ENCODE measurements at regions not wholly inside any gene's neighbourhood (a gene's known extent, or its start where the extent isn't known, plus 50 kb on each side); places are given as distances from the start of the nearest gene placed in this dataset.
"Not testable (repeated sequence)": the region's sequence is repeated elsewhere in the genome, so short reads cannot be mapped to it uniquely, and the experiment has no call there.

DNA sequence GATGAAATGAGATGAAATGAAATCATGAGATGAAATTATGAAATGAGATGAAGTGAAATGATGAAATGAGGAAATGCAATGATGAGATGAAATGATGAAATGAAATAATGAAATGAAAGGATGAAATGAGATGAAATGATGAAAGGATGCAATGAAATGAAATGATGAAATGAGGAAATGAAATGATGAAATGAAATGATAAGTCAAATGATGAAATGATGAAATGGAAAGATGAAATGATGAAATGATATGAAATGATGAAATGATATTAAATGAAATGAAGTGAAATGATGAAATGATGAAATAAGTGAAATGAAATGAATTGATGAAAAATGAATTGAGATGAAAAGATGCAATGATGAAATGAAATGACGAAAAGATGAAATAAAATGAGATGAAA is 220.2 kb upstream of the VKORC1L1 start:
- TF ChIP-seq, protein P1, sequence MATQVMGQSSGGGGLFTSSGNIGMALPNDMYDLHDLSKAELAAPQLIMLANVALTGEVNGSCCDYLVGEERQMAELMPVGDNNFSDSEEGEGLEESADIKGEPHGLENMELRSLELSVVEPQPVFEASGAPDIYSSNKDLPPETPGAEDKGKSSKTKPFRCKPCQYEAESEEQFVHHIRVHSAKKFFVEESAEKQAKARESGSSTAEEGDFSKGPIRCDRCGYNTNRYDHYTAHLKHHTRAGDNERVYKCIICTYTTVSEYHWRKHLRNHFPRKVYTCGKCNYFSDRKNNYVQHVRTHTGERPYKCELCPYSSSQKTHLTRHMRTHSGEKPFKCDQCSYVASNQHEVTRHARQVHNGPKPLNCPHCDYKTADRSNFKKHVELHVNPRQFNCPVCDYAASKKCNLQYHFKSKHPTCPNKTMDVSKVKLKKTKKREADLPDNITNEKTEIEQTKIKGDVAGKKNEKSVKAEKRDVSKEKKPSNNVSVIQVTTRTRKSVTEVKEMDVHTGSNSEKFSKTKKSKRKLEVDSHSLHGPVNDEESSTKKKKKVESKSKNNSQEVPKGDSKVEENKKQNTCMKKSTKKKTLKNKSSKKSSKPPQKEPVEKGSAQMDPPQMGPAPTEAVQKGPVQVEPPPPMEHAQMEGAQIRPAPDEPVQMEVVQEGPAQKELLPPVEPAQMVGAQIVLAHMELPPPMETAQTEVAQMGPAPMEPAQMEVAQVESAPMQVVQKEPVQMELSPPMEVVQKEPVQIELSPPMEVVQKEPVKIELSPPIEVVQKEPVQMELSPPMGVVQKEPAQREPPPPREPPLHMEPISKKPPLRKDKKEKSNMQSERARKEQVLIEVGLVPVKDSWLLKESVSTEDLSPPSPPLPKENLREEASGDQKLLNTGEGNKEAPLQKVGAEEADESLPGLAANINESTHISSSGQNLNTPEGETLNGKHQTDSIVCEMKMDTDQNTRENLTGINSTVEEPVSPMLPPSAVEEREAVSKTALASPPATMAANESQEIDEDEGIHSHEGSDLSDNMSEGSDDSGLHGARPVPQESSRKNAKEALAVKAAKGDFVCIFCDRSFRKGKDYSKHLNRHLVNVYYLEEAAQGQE (IDR thresholded peaks at IDR 0.05; ENCODE audit: insufficient replicate concordance, low read depth), result not testable (repeated sequence)
- TF ChIP-seq, protein P2, sequence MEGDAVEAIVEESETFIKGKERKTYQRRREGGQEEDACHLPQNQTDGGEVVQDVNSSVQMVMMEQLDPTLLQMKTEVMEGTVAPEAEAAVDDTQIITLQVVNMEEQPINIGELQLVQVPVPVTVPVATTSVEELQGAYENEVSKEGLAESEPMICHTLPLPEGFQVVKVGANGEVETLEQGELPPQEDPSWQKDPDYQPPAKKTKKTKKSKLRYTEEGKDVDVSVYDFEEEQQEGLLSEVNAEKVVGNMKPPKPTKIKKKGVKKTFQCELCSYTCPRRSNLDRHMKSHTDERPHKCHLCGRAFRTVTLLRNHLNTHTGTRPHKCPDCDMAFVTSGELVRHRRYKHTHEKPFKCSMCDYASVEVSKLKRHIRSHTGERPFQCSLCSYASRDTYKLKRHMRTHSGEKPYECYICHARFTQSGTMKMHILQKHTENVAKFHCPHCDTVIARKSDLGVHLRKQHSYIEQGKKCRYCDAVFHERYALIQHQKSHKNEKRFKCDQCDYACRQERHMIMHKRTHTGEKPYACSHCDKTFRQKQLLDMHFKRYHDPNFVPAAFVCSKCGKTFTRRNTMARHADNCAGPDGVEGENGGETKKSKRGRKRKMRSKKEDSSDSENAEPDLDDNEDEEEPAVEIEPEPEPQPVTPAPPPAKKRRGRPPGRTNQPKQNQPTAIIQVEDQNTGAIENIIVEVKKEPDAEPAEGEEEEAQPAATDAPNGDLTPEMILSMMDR (IDR thresholded peaks at IDR 0.05; ENCODE audit: insufficient read depth, low read length), result not testable (repeated sequence)
- TF ChIP-seq POLR2AphosphoS5 (IDR thresholded peaks at IDR 0.05; ENCODE audit: low read depth), result not testable (repeated sequence)

Measured in HL-60 (cell line).